ENCODE measurements at regions not wholly inside any gene's neighbourhood (a gene's known extent, or its start where the extent isn't known, plus 50 kb on each side); places are given as distances from the start of the nearest gene placed in this dataset.

GRCh38 chr1:232384171-232384883 is 245.6 kb downstream of the SIPA1L2 start:
- H3K4me1 ChIP-seq, result peaks cover 18% of the 10 kb centered on the region
- CTCF ChIA-PET, result no interaction called here

GRCh38 chr1:232383455-232384123 is 246.3 kb downstream of the SIPA1L2 start:
- Histone ChIP-seq H3K36me3 (ENCODE audit: control insufficient read depth, insufficient read depth, low read length) (no peaks in the 10 kb centered on the region), H3K9me3 (no peaks in the 10 kb centered on the region), H3K27me3 (replicated peaks; ENCODE audit: control insufficient read depth, insufficient read depth, low read length) (no peaks in the 10 kb centered on the region), H3K4me1 (peaks cover 21% of the 10 kb centered on the region), H3K4me3 (ENCODE audit: low read depth, low read length) (no peak overlapping the region)
- Mint-ChIP-seq H3K27ac (ENCODE audit: unreplicated experiment) (peak overlapping the region; percentile 60), H3K4me3 (ENCODE audit: unreplicated experiment) (no peak overlapping the region), H3K4me1 (ENCODE audit: low read depth, unreplicated experiment) (peaks cover 34% of the 10 kb centered on the region), H3K36me3 (ENCODE audit: insufficient read depth, unreplicated experiment) (peaks cover 9% of the 10 kb centered on the region), H3K27me3 (ENCODE audit: insufficient read depth, unreplicated experiment) (no peaks in the 10 kb centered on the region), H3K9me3 (ENCODE audit: unreplicated experiment) (no peaks in the 10 kb centered on the region)
- no peak for TF ChIP-seq CTCF (IDR thresholded peaks at IDR 0.05; ENCODE audit: insufficient read depth in 1 of 2, low read depth in 1 of 2, low read length in 1 of 2, severe bottlenecking in 1 of 2, unreplicated experiment in 1 of 2)
- CTCF ChIA-PET, result no interaction called here
- POLR2A ChIA-PET, result no interaction called here
- BruUV-seq (replicated peaks), result no TSS peak
- intact Hi-C loops (cut with micrococcal nuclease; ENCODE audit: unreplicated experiment), result loop anchor here (10.0 kb wide), 1 partner anchor 171 kb away; no protein-coding TSS in a partner anchor
- DNase-seq, result no peak

More at GRCh38 chr1:232384171-232384883, 245.6 kb downstream of the SIPA1L2 start:
- Mint-ChIP-seq H3K4me3 (ENCODE audit: unreplicated experiment) (no peak overlapping the region), H3K27me3 (ENCODE audit: insufficient read depth, unreplicated experiment) (no peaks in the 10 kb centered on the region), H3K9me3 (ENCODE audit: unreplicated experiment) (no peaks in the 10 kb centered on the region), H3K27ac (ENCODE audit: unreplicated experiment) (peak overlapping the region; percentile 60), H3K4me1 (ENCODE audit: low read depth, unreplicated experiment) (peaks cover 34% of the 10 kb centered on the region), H3K36me3 (ENCODE audit: insufficient read depth, unreplicated experiment) (peaks cover 9% of the 10 kb centered on the region)
- Histone ChIP-seq H3K27me3 (replicated peaks; ENCODE audit: control insufficient read depth, insufficient read depth, low read length) (no peaks in the 10 kb centered on the region), H3K4me3 (ENCODE audit: low read depth, low read length) (no peak overlapping the region), H3K36me3 (ENCODE audit: control insufficient read depth, insufficient read depth, low read length) (no peaks in the 10 kb centered on the region), H3K9me3 (no peaks in the 10 kb centered on the region)
- POLR2A ChIA-PET, result no interaction called here
- TF ChIP-seq CTCF (IDR thresholded peaks at IDR 0.05; ENCODE audit: insufficient read depth in 1 of 2, low read depth in 1 of 2, low read length in 1 of 2, severe bottlenecking in 1 of 2, unreplicated experiment in 1 of 2), result no peak
- no TSS peak for BruUV-seq (replicated peaks)
- no peak for DNase-seq
- intact Hi-C loops (cut with micrococcal nuclease; ENCODE audit: unreplicated experiment), result loop anchor here (10.0 kb wide), 1 partner anchor 170 kb away; no protein-coding TSS in a partner anchor

GRCh38 chr1:232382671-232383070 is 247.3 kb downstream of the SIPA1L2 start:
- Histone ChIP-seq H3K36me3 (ENCODE audit: control insufficient read depth, insufficient read depth, low read length) (no peaks in the 10 kb centered on the region), H3K4me3 (ENCODE audit: low read depth, low read length) (no peak overlapping the region), H3K9me3 (no peaks in the 10 kb centered on the region), H3K27me3 (replicated peaks; ENCODE audit: control insufficient read depth, insufficient read depth, low read length) (no peaks in the 10 kb centered on the region), H3K4me1 (peaks cover 28% of the 10 kb centered on the region)
- H3K27me3 Mint-ChIP-seq (ENCODE audit: insufficient read depth, unreplicated experiment), result no peaks in the 10 kb centered on the region
- no peak overlapping the region for H3K27ac Mint-ChIP-seq (ENCODE audit: unreplicated experiment)
- DNase-seq, result no peak
- no TSS peak for BruUV-seq (replicated peaks)
- intact Hi-C loops (cut with micrococcal nuclease; ENCODE audit: unreplicated experiment), result loop anchor here (10.0 kb wide), 1 partner anchor 172 kb away; no protein-coding TSS in a partner anchor
- H3K9me3 Mint-ChIP-seq (ENCODE audit: unreplicated experiment), result no peaks in the 10 kb centered on the region
- H3K36me3 Mint-ChIP-seq (ENCODE audit: insufficient read depth, unreplicated experiment), result peaks cover 9% of the 10 kb centered on the region
- POLR2A ChIA-PET, result no interaction called here
- H3K4me3 Mint-ChIP-seq (ENCODE audit: unreplicated experiment), result no peak overlapping the region
- CTCF ChIA-PET, result no interaction called here
- TF ChIP-seq CTCF (IDR thresholded peaks at IDR 0.05; ENCODE audit: insufficient read depth in 1 of 2, low read depth in 1 of 2, low read length in 1 of 2, severe bottlenecking in 1 of 2, unreplicated experiment in 1 of 2), result no peak
- peaks cover 34% of the 10 kb centered on the region for H3K4me1 Mint-ChIP-seq (ENCODE audit: low read depth, unreplicated experiment)
